GM19397 (cell line): ENCODE measurements at regions not wholly inside any gene's neighbourhood (a gene's known extent, or its start where the extent isn't known, plus 50 kb on each side); places are given as distances from the start of the nearest gene placed in this dataset.
"Not testable (repeated sequence)": the region's sequence is repeated elsewhere in the genome, so short reads cannot be mapped to it uniquely, and the experiment has no call there.

ENCODE experiments used
- ATAC-seq: cut with Tn5 transposase; IDR thresholded peaks from one replicate; pipeline ENCODE4 v1.9.1; 2021; ENCODE audit warnings: mild to moderate bottlenecking, moderate library complexity; ENCODE audit not compliant: unreplicated experiment

DNA sequence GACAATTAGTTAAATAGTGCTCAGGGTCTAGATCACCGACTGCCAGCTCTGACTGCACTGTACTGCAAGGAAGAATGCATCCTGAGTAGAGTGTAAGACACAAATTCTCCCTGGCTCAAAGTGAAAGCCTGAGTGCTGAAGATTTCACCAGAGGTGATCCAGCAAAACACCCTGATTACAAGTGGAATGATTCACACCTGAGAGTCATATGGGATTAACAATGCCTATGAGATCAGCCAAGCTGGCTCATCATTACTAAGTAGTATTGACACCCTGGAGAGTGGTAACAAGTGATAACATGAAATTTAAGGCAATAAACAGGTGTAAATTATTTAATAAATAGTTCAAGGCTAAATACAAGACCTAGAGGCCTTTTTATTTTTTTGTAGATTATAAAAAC lies 403.8 kb upstream of the PRR20A start:
- ATAC-seq, result no peak

DNA sequence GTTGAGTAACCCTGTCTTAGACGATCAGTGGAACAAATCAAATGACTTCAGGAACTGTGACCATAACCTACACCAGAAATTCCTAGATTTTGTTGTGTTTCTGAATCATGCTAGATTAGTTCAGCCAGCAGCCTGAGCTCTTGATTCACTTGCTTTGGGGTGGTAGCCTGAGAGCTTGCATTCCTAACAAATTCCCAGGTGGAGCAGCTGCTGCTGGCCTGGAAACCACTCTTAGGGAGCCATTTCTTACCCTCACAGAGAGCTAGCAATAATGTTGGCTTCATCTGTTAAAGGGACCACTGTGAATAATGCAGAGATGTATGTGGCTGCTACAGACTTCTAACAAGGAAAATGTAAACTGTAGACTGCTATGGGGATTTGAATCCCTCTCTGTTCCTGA lies 388.1 kb upstream of the PRR20A start:
- no peak for ATAC-seq

DNA sequence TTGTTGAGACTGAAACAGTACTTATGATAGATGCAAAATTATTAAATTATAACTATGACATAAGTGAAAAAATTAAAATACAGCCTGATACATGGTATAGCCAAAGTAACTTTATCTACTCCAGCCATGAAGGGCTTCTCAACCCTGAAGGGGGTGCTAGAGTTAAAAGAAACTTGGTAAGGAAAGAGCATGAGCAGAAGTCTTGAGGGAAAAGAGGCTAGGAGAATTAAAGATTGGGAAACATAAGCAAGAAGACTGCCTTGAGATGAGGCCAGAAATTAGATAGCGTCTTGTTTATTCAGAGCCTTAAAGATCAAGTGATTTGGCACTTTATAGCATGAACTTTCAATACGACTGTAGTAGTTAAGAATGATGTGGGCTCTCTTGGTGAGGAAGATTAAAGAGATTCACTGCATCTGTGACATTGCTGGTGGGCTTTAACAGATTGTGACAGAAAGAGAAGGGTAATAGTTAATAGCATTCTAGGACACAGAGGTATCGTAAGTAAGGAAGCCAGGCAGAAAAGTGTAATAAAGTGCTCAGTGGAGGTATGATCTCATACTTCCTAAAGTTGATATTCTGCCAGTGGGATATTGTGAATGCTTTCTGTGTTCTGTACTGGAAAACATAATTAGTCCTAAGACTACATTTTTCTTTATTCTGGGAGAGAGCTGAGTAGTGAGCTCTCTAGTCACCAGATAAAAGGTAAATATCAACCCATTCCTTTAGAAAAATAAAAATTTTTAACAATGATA lies 385.4 kb upstream of the PRR20A start:
- no peak for ATAC-seq

DNA sequence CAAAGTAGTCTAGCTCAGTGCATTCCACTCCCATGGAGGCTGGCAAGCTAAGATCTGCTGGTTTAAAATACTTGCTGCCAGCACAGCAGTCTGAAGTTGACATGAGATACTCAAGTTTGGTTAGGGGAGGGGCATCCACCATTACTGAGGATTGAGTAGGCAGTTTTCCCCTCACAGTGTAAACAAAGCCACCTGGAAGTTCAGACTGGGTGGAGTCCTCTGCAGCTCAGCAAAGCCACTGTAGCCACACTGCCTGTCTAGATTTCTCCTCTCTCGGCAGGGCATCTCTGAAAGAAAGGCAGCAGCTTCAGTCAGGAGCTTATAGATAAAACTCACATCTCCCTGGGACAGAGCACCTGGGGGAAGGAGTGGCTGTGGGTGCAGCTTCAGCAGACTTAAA lies 377.4 kb upstream of the PRR20A start:
- not testable (repeated sequence) for ATAC-seq

GRCh38 chr13:56773148-56773547 lies 367.6 kb upstream of the PRR20A start:
- no peak for ATAC-seq

DNA sequence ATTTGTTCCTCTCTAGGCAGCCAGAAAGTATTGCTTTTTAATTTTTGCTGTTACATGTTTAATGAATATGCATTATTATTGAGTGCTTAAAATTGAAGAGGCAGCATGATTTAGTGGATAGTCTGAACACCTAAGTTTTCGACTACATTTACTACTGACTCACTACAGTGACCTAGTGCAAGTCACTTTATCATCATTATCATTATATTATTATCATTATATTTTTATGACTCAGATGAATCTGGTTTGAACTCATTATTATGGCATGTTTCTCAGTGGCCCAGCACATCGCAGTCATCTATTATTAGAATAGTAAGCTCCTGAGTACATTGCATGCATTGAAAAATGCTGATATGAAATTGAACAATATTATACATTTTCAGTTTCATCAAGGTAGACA lies 351.2 kb upstream of the PRR20A start:
- no peak for ATAC-seq

DNA sequence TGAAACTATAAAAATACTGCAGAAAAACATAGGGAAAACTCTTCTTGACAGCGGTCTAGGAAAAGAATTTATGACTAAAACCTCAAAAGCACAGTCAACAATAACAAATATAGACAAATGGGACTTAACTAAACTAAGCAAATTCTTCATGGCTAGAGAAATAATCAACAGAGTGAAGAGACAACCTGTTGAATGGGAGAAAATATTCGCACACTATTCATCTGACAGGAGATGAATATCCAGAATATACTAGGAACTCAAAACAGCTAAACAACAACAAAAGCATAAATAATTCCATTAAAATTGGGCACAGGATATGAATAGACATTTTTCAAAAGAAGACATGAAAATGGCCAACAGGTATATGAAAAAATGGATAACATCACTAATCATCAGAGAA lies 303.6 kb upstream of the PRR20A start:
- no peak for ATAC-seq

GRCh38 chr13:56850852-56851251 lies 289.9 kb upstream of the PRR20A start:
- ATAC-seq, result no peak

DNA sequence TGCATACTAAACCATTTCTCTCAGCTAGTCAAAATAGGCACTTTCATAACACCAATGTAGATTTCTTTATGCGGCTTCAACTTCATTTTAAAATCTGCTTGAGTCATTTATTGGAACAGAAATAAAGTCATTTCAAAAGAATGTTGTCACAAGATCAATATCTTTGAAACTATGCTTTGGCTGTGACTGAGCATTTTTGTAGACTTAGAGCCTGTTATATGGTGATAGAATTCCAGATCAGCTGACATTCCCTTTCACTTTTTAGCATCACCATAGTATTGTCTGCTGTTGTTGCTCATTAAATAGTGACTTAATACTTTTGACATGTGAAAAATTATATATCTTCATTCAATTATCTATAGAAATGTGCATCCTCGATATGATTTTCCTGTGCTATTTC lies 279.2 kb upstream of the PRR20A start:
- no peak for ATAC-seq

DNA sequence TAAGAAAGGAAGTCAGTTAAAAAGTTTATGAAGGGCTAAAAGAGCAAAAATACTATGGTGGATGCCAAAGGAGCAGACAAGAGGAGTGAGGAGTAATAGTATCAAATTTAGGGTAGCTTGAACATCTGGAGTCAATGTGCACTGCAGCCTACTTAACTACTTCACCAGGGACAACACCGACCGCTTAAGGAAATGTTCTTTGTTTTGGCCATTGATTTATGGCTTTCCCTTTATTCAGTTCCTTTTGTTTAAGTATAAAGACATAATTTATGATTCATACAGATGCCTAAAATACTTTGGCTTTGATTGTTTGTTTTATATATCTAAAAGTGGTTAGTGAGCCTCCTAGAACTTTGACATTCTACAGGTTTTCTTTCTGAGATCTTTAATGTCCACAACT lies 276.3 kb upstream of the PRR20A start:
- ATAC-seq, result no peak

GRCh38 chr13:56865416-56865815 lies 275.3 kb upstream of the PRR20A start:
- ATAC-seq, result no peak

DNA sequence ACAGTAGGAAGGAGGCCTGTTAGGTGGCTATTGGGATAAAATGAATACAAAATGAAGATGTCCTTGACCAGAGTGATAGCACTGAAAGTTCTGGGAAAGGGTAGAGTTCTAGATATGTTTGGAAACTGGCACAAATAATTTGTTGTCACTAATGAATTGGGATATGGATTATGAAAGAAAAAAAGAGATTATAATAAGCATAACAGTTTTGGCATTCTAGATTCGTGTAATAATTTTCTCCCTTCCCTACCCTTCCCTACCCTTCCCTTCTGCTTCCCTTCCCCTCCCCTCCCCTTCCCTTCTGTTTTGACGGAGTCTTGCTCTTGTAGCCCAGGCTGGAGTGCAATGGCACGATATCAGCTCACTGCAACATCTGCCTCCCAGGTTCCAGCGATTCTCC lies 271.0 kb upstream of the PRR20A start:
- ATAC-seq, result no peak

- no peak for ATAC-seq
These were observed 254.3 kb upstream of the PRR20A start for GRCh38 chr13:56886398-56886797.

GRCh38 chr13:56888455-56888854 lies 252.3 kb upstream of the PRR20A start:
- no peak for ATAC-seq

DNA sequence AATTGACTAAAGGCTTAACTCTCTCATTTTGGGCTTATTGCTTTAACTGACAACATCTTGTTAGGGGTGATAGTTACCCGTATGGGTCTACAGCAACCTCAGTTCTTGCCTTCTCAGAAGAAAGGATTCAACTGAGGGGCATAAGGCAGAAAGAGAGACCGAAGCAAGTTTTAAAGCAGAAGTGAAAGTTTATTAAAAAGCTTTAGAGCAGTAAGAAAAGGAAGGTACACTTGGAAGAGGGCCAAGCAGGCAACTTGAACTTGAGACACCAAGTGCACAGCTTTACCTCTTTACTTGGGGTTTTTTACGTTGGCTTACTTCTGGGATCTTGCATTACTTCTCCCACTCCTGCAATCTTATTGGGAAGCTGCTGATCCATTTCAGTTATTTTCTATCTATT lies 246.9 kb upstream of the PRR20A start:
- no peak for ATAC-seq

DNA sequence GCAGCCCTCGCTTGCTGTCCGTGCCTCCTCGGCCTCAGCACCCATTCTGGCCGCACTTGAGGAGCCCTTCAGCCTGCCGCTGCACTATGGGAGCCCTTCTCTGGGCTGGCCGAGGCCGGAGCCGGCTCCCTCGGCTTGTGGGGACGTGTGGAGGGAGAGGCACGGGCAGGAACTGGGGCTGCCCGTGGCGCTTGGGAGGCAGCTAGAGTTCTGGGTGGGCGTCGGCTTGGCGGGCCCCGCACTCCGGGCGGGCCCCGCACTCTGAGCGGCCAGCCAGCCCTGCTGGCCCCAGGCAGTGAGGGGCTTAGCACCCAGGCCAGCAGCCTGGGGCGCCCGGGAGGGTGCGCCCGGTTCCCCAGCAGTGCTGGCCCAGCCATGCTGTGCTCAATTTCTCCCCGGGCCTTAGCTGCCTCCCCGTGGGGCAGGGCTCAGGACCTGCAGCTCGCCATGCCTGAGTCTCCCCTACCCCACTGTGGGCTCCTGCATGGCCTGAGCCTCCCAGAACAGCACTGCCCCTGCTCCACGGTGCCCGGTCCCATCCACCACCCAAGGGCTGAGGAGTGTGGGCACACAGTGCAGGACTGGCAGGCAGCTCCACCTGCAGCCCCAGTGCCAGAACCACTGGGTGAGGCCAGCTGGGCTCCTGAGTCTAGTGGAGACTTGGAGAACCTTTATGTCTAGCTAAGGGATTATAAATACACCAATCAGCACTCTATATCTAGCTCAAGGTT lies 240.0 kb upstream of the PRR20A start:
- no peak for ATAC-seq

GRCh38 chr13:56902276-56902675 lies 238.4 kb upstream of the PRR20A start:
- ATAC-seq, result no peak

DNA sequence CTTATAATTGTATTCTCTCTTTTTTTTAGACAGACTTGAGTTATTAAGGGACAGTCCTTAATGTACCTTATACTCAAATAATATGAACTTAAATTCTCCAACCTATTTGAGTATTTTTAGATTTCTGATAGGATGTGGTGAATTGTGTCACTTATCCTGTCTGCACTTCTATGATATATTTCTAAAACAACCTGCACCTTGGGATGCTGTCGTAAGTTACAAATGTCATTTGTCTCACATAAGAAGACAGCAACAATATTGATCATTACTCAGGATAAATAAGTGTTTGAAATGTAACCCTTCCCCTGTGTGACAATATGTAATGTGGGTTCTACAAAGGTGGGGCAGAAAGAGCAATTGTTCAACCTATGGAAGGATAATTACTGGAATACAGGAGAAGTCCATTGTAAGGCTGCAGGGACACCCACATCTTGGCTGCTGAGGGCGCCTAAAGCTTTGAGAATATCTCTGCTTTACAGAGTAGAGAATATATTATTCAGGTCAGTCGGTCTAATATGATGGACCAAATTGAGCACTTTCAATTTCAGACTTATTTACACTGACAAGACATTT lies 236.9 kb upstream of the PRR20A start:
- no peak for ATAC-seq

DNA sequence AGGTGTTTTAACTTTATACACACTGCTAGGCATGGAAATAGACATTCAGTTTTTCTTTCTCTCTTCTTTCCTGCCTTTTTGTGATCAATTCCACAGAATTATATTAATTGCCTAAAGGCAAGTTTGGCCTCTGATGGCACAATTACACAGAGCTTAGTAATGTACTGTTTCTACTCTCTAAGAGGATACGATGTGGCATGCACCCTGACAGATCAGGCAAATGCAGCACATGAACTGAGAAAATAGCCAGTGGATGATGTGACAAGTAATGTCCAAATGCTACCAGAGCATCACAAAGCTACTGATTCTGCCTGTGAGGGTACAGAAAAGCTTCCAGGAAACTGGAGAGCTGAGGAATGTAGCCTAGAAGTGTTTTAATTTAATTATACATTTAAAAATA lies 233.8 kb upstream of the PRR20A start:
- no peak for ATAC-seq

DNA sequence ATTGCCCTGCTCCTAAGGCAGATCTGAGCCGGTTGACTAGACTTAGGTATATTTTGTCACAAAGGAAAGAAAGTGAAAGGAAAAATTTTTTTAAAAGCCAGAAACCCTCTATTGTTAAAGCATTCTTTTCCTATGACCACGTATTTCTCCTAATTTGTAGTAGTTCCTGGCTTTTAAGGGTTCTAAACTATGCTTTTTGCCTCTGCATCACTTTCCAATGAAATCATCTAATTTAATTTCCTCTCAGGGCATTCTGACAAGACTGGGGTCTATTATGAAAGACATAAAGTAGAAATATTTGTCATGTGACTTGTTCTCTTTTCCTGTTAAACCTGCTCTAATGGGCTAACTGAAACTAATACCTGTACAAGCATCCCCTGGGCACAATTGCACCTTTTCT lies 233.0 kb upstream of the PRR20A start:
- no peak for ATAC-seq

GRCh38 chr13:56909896-56910600 lies 230.7 kb upstream of the PRR20A start:
- no peak for ATAC-seq

GRCh38 chr13:56917966-56918365 lies 222.8 kb upstream of the PRR20A start:
- ATAC-seq, result no peak
